IPS DF 19.7 (cell line): ENCODE measurements at regions not wholly inside any gene's neighbourhood (a gene's known extent, or its start where the extent isn't known, plus 50 kb on each side); places are given as distances from the start of the nearest gene placed in this dataset.

ENCODE experiments used
- DNase-seq: peaks from one replicate; pipeline ENCODE4 v3.0.0-alpha.2; 2013; ENCODE audit warnings: low read depth, low spot score

DNA sequence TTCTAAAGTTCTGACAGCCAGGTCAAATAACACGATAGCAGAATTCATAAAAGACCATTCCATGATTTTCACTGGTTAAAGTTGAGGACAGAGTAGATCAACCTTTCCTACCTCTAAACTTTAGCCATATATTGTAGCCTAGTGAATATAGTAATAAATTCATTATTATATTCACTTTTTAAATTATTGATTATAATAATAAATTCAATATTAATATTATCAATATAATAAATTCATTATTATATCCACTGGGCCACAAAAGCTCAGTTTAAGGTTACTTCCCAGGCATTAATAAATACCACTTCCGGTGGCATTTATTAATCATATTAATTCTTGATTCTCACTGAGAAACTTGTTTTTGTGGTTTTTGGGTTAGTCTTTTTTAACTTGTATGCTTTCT, 85.7 kb upstream of the GPC6 start:
- DNase-seq = no peak

DNA sequence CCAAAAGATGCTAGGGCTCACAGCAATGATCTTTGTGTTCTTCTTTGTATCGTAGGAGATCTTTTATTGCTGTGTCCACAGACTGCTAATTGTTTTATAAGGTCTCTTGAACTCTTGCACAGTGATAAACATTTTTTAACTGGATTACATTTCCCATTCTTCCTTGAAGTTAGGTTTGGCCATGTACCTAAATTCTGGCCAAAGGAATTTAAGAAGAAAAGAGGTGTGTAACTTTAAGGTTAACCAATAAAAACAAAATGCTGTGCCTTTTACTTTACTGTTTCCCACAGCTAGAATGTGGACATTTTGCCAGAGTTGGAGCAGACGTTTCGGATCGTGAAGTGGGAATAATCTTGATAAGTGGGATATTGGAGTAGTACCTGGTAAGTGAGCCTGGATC, 82.6 kb upstream of the GPC6 start:
- no peak for DNase-seq

DNA sequence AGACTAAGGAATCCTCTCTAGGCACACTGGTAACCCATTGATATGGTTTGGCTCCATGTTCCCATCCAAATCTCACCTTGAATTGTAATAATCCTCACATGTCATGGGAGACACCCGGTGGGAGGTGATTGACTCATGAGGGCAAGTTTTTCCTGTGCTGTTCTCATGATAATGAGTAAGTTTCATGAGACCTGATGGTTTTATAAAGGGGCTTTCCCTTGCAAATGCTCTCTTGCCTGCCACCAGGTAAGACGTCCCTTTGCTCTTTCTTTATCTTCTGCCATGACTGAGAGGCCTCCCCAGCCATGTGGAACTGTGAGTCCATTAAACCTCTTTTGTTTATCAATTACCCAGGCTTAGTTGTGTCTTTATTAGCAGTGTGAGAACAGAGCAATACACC, 81.4 kb upstream of the GPC6 start:
- DNase-seq = peak; percentile 23

DNA sequence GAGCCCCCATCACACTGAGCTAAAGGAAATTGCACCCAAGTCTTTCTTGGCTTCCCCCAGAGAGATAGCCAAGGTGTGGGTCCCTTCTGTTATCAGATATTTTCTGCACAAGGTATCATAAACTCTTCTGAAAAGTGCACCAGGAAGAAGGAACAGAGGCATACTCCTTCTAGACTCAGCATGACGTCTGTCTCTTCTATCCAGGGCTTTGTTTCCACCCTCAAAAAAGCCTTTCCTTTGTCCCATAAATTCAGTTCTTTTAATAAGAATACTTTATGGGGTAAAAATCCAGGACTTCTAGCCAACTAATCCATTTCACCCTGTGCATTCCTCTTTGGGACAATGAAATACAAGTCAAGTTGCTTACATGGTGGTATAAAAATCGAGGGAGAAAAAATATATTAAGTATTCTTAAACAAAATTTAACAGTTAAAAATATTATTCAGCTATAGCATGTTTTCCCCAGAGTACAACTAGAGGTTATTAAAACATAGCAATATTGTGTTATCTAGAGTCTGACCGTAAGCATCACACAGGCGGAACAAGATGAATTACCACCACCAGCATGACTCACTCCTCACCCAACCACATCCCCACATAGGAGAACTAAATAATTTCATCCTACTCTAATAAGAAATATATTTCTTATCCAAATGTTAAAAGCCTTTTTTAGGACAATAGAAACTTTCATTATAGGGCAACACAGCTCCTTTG, 79.9 kb upstream of the GPC6 start:
- DNase-seq = no peak

DNA sequence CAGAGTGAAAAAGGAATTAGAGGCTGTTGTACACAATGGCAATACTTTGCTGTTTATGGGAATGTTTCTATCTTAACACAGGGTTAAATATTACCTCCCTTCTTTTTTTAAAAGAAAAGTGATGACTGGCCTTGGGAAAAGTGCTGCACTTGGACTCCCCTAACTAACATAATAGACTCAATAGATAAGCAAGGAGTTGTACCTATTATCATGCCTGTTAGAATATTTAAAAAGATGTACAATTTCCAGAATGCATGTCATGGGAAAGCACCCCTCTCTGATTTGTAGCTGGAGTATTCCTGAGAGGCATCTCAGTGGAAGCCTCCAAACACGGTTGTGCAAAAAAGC, 79.3 kb upstream of the GPC6 start:
- DNase-seq = no peak

DNA sequence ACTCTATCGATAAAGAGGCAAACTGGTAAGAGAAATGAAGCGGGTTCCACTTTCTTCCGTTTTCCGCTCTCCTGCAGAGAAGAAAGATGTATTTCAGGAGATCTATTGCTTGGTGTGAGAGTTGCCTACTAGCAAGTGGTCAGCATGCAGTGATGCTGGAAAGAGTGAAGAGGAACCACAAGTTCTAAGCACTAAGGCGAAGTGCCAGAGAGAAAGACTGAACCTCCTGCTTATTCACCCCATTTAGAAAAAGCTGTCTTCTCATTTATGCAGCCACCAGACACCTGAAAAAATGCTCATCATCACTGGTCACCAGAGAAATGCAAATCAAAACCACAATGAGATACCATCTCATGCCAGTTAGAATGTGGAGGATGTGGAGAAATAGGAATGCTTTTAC, 78.7 kb upstream of the GPC6 start:
- no peak for DNase-seq

DNA sequence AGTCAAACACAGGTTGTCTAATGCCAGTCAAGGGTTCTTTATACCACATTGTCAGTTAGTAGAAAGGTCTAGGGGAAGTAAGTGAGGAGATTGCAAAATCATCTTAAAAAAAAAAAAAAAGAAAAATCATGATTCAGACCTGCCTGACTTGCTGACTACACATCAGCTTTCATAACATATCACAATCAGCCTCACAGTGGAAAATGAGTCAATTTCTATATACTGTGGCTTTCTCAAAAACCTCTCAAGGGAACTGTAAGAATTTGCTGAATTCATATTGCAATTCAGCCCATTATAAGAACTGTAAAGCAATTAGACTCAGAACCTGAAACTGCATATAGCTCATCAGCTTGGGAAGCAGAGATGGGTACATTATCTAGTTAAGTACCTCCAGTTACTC, 75.3 kb upstream of the GPC6 start:
- DNase-seq = no peak

DNA sequence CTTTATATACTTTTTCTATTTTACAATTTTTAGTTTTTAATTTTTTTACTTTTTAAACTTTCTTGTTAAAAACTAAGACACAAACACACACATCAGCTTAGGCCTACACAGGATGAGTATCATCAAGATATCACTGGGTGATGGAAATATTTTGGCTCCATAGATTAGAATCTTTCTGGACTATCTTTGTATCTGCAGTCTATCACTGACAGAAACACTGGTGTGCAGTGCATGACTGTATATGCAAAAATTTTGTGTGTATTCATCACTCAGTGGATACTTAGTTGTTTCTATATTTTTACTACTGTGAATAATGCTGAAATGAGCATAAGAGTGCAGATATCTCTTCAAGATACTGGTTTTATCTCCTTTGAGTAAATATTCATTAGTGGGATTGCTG, 68.0 kb upstream of the GPC6 start:
- DNase-seq = no peak

DNA sequence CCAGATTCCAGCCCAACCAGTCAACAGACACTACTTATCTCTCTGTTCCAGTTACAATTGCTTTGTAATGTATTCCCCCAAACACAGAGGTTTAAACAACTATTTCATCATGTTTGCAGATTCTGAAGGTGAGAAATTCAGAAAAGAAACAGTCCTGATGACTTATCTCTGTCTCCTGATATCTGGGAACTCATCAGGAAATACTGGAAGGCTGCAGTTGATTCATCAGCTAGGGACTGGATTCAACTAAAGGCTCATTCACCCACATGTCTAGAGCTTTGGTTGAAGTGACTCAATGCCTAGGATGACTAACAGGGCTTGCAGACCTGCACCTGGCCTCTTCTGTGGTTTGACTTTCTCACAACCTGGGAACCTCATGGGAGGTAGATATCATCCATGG, 56.6 kb upstream of the GPC6 start:
- DNase-seq = no peak

DNA sequence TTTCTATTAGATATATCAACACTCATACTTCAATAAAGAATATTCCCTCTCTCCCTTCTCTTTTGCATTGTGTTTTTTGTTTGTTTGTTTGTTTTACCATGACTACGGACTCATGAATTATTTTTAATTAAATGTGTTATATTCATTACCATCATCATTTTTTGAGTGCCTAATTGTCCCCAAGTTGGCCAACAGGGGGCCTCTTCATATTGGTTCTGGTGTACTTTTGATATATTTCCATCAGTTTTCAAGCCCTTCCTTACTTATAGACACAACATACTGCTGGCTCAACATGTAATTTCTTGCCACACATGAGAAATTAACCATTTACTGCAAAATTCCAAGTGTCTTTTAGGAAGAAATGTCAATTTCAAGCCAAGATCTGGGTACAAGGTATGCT, 54.5 kb upstream of the GPC6 start:
- no peak for DNase-seq

DNA sequence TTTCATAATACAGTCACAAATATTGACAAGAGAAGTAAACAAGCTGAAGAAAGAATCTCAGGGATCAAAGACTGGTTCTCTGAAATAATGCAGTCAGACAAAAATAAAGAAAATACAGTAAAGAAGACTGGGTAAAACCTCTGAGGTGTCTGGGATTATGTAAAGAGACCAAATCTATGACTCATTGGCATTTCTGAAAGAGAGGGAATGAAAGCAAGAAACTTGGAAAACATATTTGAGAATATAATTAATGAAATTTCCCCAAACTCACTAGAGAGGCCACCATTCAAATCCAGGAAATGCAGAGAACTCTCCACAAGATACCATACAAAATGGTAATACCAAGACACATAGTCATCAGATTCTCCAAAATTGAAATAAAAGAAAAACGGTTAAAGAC, 53.0 kb upstream of the GPC6 start:
- no peak for DNase-seq

DNA sequence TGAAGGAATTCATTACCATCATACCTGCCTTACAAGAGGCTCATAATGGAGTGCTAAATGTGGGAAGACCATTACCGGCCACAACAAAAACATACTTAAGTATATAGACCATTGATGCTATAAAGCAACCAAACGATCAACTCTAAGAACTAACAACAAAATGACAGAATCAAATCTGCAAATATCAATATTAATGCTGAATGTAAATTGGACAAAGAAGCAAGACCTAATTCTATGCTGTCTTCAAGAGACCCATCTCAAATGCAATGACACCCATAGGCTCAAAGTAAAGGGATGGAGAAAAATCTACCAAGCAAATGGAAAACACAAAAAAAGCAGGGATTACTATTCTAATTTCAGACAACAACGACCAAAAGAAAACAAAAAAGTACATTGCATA, 52.3 kb upstream of the GPC6 start:
- DNase-seq = no peak
